ENCODE measurements at regions not wholly inside any gene's neighbourhood (a gene's known extent, or its start where the extent isn't known, plus 50 kb on each side); places are given as distances from the start of the nearest gene placed in this dataset.

GRCh38 chrX:113470166-113470565, 629.5 kb upstream of the AMOT start:
- H3K36me3 Mint-ChIP-seq: no peaks in the 10 kb centered on the region
- H3K27ac Mint-ChIP-seq: no peak overlapping the region
- Histone ChIP-seq H3K36me3 (ENCODE audit: control insufficient read depth, insufficient read depth, low read length) (no peaks in the 10 kb centered on the region), H3K27ac (ENCODE audit: low read length) (no peak overlapping the region), H3K9me3 (ENCODE audit: control insufficient read depth, insufficient read depth, low read length) (no peaks in the 10 kb centered on the region), H3K4me3 (ENCODE audit: low read length) (no peak overlapping the region), H3K4me1 (ENCODE audit: control insufficient read depth, insufficient read depth, low read length) (no peaks in the 10 kb centered on the region), H3K27me3 (ENCODE audit: control insufficient read depth, insufficient read depth, low read length) (no peaks in the 10 kb centered on the region)
- no peak overlapping the region for H3K4me3 Mint-ChIP-seq
- ATAC-seq (no peak), DNase-seq (no peak)
- intact Hi-C loops (cut with micrococcal nuclease): no loop called here
- no peak for TF ChIP-seq CTCF (IDR thresholded peaks at IDR 0.05)
- peaks cover 4 to 7% of the 10 kb centered on the region in 2 donors for H3K9me3 Mint-ChIP-seq
- H3K4me1 Mint-ChIP-seq: no peaks in the 10 kb centered on the region
- H3K27me3 Mint-ChIP-seq (ENCODE audit: low read depth in 2 of 2): no peaks in the 10 kb centered on the region
- WGBS (ENCODE audit: insufficient coverage): 49% methylated on average over 3 of the region's 4 CpGs

- Histone ChIP-seq H3K36me3 (ENCODE audit: control insufficient read depth, insufficient read depth, low read length) (no peaks in the 10 kb centered on the region), H3K27ac (ENCODE audit: low read length) (no peak overlapping the region), H3K9me3 (ENCODE audit: control insufficient read depth, insufficient read depth, low read length) (no peaks in the 10 kb centered on the region), H3K4me1 (ENCODE audit: control insufficient read depth, insufficient read depth, low read length) (no peaks in the 10 kb centered on the region), H3K4me3 (ENCODE audit: low read length) (no peak overlapping the region), H3K27me3 (ENCODE audit: control insufficient read depth, insufficient read depth, low read length) (no peaks in the 10 kb centered on the region)
- Mint-ChIP-seq H3K9me3 (peaks cover 7 to 8% of the 10 kb centered on the region in 2 donors), H3K4me1 (no peaks in the 10 kb centered on the region), H3K36me3 (no peaks in the 10 kb centered on the region), H3K4me3 (no peak overlapping the region), H3K27ac (no peak overlapping the region), H3K27me3 (ENCODE audit: low read depth in 2 of 2) (no peaks in the 10 kb centered on the region)
- no peak for TF ChIP-seq CTCF (IDR thresholded peaks at IDR 0.05)
- DNase-seq (no peak), ATAC-seq (no peak)
- intact Hi-C loops (cut with micrococcal nuclease): no loop called here
- 81% methylated on average over 2 of the region's 2 CpGs for WGBS (ENCODE audit: insufficient coverage)
Observed at GRCh38 chrX:113457719-113458118, 617.1 kb upstream of the AMOT start.

GRCh38 chrX:113455582-113455981, 615.0 kb upstream of the AMOT start:
- peaks cover 8 to 13% of the 10 kb centered on the region in 2 donors for H3K9me3 Mint-ChIP-seq
- H3K27me3 ChIP-seq (ENCODE audit: control insufficient read depth, insufficient read depth, low read length): no peaks in the 10 kb centered on the region
- H3K27me3 Mint-ChIP-seq (ENCODE audit: low read depth in 2 of 2): peaks cover 0 to 5% of the 10 kb centered on the region in 2 donors
- H3K36me3 ChIP-seq (ENCODE audit: control insufficient read depth, insufficient read depth, low read length): no peaks in the 10 kb centered on the region
- H3K4me1 ChIP-seq (ENCODE audit: control insufficient read depth, insufficient read depth, low read length): no peaks in the 10 kb centered on the region
- no peaks in the 10 kb centered on the region for H3K9me3 ChIP-seq (ENCODE audit: control insufficient read depth, insufficient read depth, low read length)
- ATAC-seq: no peak
- H3K27ac Mint-ChIP-seq: no peak overlapping the region
- no peak overlapping the region for H3K4me3 Mint-ChIP-seq
- no peaks in the 10 kb centered on the region for H3K4me1 Mint-ChIP-seq
- no peak overlapping the region for H3K4me3 ChIP-seq (ENCODE audit: low read length)
- TF ChIP-seq CTCF (IDR thresholded peaks at IDR 0.05): no peak
- H3K27ac ChIP-seq (ENCODE audit: low read length): no peak overlapping the region
- DNase-seq: no peak
- intact Hi-C loops (cut with micrococcal nuclease): no loop called here
- H3K36me3 Mint-ChIP-seq: no peaks in the 10 kb centered on the region

GRCh38 chrX:113429011-113429410, 588.4 kb upstream of the AMOT start:
- DNase-seq: no peak
- peaks cover 10% of the 10 kb centered on the region for H3K36me3 Mint-ChIP-seq
- H3K4me3 Mint-ChIP-seq: no peak overlapping the region
- TF ChIP-seq CTCF (IDR thresholded peaks at IDR 0.05): no peak
- peaks cover 4% of the 10 kb centered on the region for H3K9me3 ChIP-seq (ENCODE audit: control insufficient read depth, insufficient read depth, low read length)
- no peak overlapping the region for H3K27ac Mint-ChIP-seq
- ATAC-seq: no peak
- peaks cover 2 to 20% of the 10 kb centered on the region in 2 donors for H3K9me3 Mint-ChIP-seq
- H3K4me3 ChIP-seq (ENCODE audit: low read length): no peak overlapping the region
- intact Hi-C loops (cut with micrococcal nuclease): no loop called here
- WGBS (ENCODE audit: insufficient coverage): 93% methylated on average over 1 of the region's 1 CpG
- H3K36me3 ChIP-seq (ENCODE audit: control insufficient read depth, insufficient read depth, low read length): no peaks in the 10 kb centered on the region
- H3K27me3 Mint-ChIP-seq (ENCODE audit: low read depth in 2 of 2): no peaks in the 10 kb centered on the region
- no peaks in the 10 kb centered on the region for H3K27me3 ChIP-seq (ENCODE audit: control insufficient read depth, insufficient read depth, low read length)
- H3K27ac ChIP-seq (ENCODE audit: low read length): no peak overlapping the region
- no peaks in the 10 kb centered on the region for H3K4me1 ChIP-seq (ENCODE audit: control insufficient read depth, insufficient read depth, low read length)
- no peaks in the 10 kb centered on the region for H3K4me1 Mint-ChIP-seq

All from natural killer cell (primary cell).